DOHH2 (cell line): ENCODE measurements at regions not wholly inside any gene's neighbourhood (a gene's known extent, or its start where the extent isn't known, plus 50 kb on each side); places are given as distances from the start of the nearest gene placed in this dataset.

Experiments
- CTCF ChIP-seq: fragments of 200-600 bp; sonication (generic); IDR thresholded peaks from one replicate; pipeline ENCODE4 v1.5.1; 2014; ENCODE audit warnings: antibody characterized with exemption, mild to moderate bottlenecking, low read depth, low read length; ENCODE audit not compliant: poor library complexity, severe bottlenecking
- EZH2phosphoT487 ChIP-seq: fragments of 200-600 bp; sonication (generic); IDR thresholded peaks from 2 replicates; pipeline ENCODE4 v1.6.1; 2017; ENCODE audit warnings: borderline replicate concordance, mild to moderate bottlenecking, antibody characterized with exemption, low read length, moderate library complexity, mixed read lengths

DNA sequence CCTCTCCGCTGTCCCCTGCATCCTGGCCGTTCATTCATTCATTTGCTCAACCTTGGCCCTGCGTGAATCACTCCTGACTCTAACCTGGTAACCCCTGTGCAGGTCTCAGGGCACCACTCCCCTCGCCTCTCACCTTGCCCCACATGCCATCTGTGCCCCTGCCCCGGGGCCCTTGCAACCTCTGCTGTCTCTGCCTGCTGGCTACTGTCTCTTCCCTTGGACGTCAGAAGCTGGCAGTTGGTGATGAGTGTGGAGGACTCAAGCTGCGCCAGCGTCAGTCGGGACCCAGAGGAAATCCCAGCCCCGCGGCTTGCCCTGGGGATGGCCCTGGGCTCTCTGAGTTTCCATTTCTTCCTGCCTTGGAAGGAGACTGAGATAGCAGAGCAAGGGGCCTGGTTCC lies 154.9 kb downstream of the OLFM1 start:
- TF ChIP-seq CTCF = no peak
- TF ChIP-seq EZH2phosphoT487 = no peak
